CD14-positive monocyte (primary cell): ENCODE measurements at regions not wholly inside any gene's neighbourhood (a gene's known extent, or its start where the extent isn't known, plus 50 kb on each side); places are given as distances from the start of the nearest gene placed in this dataset.
A peak's percentile ranks its signal among the peaks of the same experiment; 100 is the strongest.

ENCODE experiments used
- DNase-seq, 3 donors: peaks; one replicate each; pipeline ENCODE4 v3.0.0-alpha.2; 2011 to 2022
- H2AFZ ChIP-seq: 2 replicates; pipeline ENCODE4 v1.6.0; 2012; ENCODE audit warnings: mild to moderate bottlenecking, low read depth, low read length, inconsistent platforms; ENCODE audit not compliant: insufficient read depth, poor library complexity, severe bottlenecking
- H3K27ac ChIP-seq, 2 donors: 1 replicate in 1 of 2; 2 replicates in 1 of 2; pipeline ENCODE4 v1.5.1; 2012 to 2013; ENCODE audit warnings: low read length in 2 of 2, control low read depth in 1 of 2, inconsistent platforms in 1 of 2, low read depth in 1 of 2, mild to moderate bottlenecking in 1 of 2
- H3K27me3 ChIP-seq, 2 donors: one replicate each; pipeline versions ENCODE4 v1.6.0 to v1.6.1; 2011 to 2013; ENCODE audit warnings: low read length in 2 of 2; ENCODE audit not compliant: control insufficient read depth in 2 of 2, insufficient read depth in 2 of 2
- H3K36me3 ChIP-seq, 2 donors: replicated peaks in 1 of 2; 1 replicate in 1 of 2; 2 replicates in 1 of 2; pipeline versions ENCODE4 v1.5.1 to v1.6.1; 2012 to 2013; ENCODE audit warnings: low read length in 2 of 2, control low read depth in 1 of 2, inconsistent platforms in 1 of 2, mild to moderate bottlenecking in 1 of 2; ENCODE audit not compliant: insufficient read depth in 2 of 2, control insufficient read depth in 1 of 2
- H3K4me1 ChIP-seq, 2 donors: 1 replicate in 1 of 2; 2 replicates in 1 of 2; pipeline versions ENCODE4 v1.5.1 to v1.6.1; 2012 to 2013; ENCODE audit warnings: low read length in 2 of 2, control low read depth in 1 of 2, inconsistent platforms in 1 of 2, mild to moderate bottlenecking in 1 of 2, moderate library complexity in 1 of 2; ENCODE audit not compliant: insufficient read depth in 2 of 2, control insufficient read depth in 1 of 2
- H3K4me2 ChIP-seq: replicated peaks from 2 replicates; pipeline ENCODE3; 2012; ENCODE audit warnings: low read length, moderate library complexity, mild to moderate bottlenecking; ENCODE audit not compliant: poor library complexity, severe bottlenecking; ENCODE audit errors: extremely low read depth
- H3K4me3 ChIP-seq, 3 experiments: fragments of 200-600 bp in 1 of 3; sonication (generic) in 1 of 3; replicated peaks in 1 of 3; 1 replicate in 2 of 3; 2 replicates in 1 of 3; pipeline ENCODE4 v1.5.1; 2011 to 2013; ENCODE audit warnings: low read length in 3 of 3, mild to moderate bottlenecking in 3 of 3, control low read depth in 2 of 3, low read depth in 2 of 3, inconsistent platforms in 1 of 3, moderate library complexity in 1 of 3
- H3K79me2 ChIP-seq: 2 replicates; pipeline ENCODE4 v1.6.0; 2012; ENCODE audit warnings: mild to moderate bottlenecking, control low read depth, inconsistent platforms, low read length, moderate library complexity; ENCODE audit not compliant: insufficient read depth
- H3K9ac ChIP-seq: 2 replicates; pipeline ENCODE4 v1.6.0; 2017; ENCODE audit warnings: low read length, mild to moderate bottlenecking; ENCODE audit not compliant: insufficient read depth, poor library complexity, severe bottlenecking
- H3K9me3 ChIP-seq, 2 donors: replicated peaks in 1 of 2; 1 replicate in 1 of 2; 2 replicates in 1 of 2; pipeline versions ENCODE4 v1.5.1 to v1.6.1; 2012 to 2013; ENCODE audit warnings: low read length in 2 of 2, control low read depth in 1 of 2; ENCODE audit not compliant: control insufficient read depth in 1 of 2, insufficient read depth in 1 of 2
- H4K20me1 ChIP-seq: 2 replicates; pipeline ENCODE4 v1.6.0; 2012; ENCODE audit warnings: mild to moderate bottlenecking, low read length, control low read depth, moderate library complexity; ENCODE audit not compliant: insufficient read depth
- H3K27ac Mint-ChIP-seq, 7 donors: one replicate each; pipeline ENCODE4 v1.8.0; 2020; ENCODE audit warnings: mild to moderate bottlenecking in 7 of 7, mixed read lengths in 7 of 7, moderate library complexity in 6 of 7, inconsistent platforms in 2 of 7
- H3K27me3 Mint-ChIP-seq, 3 donors: one replicate each; pipeline ENCODE4 v1.8.0; 2021 to 2022; ENCODE audit warnings: low read depth in 3 of 3, mild to moderate bottlenecking in 3 of 3, mixed read lengths in 3 of 3, moderate library complexity in 3 of 3, inconsistent platforms in 1 of 3
- H3K36me3 Mint-ChIP-seq, 2 donors: one replicate each; pipeline ENCODE4 v1.8.0; 2020; ENCODE audit warnings: mixed read lengths in 2 of 2, inconsistent platforms in 1 of 2, mild to moderate bottlenecking in 1 of 2
- H3K4me1 Mint-ChIP-seq: one replicate; pipeline ENCODE4 v1.8.0; 2020; ENCODE audit warnings: mild to moderate bottlenecking, mixed read lengths
- H3K4me3 Mint-ChIP-seq, 2 donors: one replicate each; pipeline ENCODE4 v1.8.0; 2020; ENCODE audit warnings: mild to moderate bottlenecking in 2 of 2, mixed read lengths in 2 of 2, moderate library complexity in 1 of 2
- H3K9me3 Mint-ChIP-seq, 7 donors: one replicate each; pipeline ENCODE4 v1.8.0; 2020 to 2022; ENCODE audit warnings: mixed read lengths in 7 of 7, mild to moderate bottlenecking in 6 of 7, moderate library complexity in 6 of 7, inconsistent platforms in 2 of 7
- WGBS: methylation state at CpG from one replicate; pipeline ENCODE4 v1.1.5; 2013; ENCODE audit warnings: missing lambda C conversion rate; ENCODE audit not compliant: insufficient coverage; 5-methylcytosine and 5-hydroxymethylcytosine counted together
- intact Hi-C, 2 donors: fragments of 100-400 bp; cut with micrococcal nuclease; formaldehyde crosslinking; loops; one replicate each; pipeline versions ENCODE4 v1.15.0 to v1.15.1; 2023
- TF ChIP-seq, protein P1 (sequence below): fragments of 200-600 bp; IDR thresholded peaks from one replicate; pipeline ENCODE4 v1.8.0; 2022; ENCODE audit warnings: antibody characterized with exemption, mild to moderate bottlenecking

- no peak overlapping the region for H3K27ac Mint-ChIP-seq
- intact Hi-C loops, result no loop called here
- H3K27me3 Mint-ChIP-seq, result peaks cover 0 to 4% (median 0%) of the 10 kb centered on the region in 3 donors
Measured at GRCh38 chr12:127556231-127556886, 710.6 kb upstream of the TMEM132C start.

DNA sequence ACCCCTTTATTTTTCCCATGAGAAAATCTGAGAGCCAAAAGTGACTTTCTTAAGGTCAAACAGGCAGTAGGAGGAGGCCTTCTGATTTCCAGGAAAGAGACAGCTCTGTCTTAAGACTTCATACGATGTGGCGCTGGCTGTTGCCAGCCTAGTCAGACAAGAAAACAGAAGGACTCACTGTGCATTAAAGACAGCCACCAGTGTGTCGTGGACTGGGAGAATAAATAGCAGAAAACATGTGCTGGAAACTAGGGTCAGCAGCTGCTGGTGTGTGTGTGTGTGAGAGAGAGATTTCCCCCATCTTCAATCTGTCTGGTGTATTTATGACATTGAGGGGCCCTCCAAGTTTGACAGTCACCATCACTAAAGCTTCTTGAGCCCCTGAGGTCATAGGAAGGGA lies 708.6 kb upstream of the TMEM132C start:
- Histone ChIP-seq H3K4me3 (no peak overlapping the region), H3K27ac (no peak overlapping the region), H3K36me3 (no peaks in the 10 kb centered on the region), H3K27me3 (no peaks in the 10 kb centered on the region), H4K20me1 (no peaks in the 10 kb centered on the region), H2AFZ (no peak overlapping the region), H3K4me1 (no peaks in the 10 kb centered on the region), H3K4me2 (no peak overlapping the region), H3K9me3 (peaks cover 4 to 17% of the 10 kb centered on the region in 2 donors), H3K79me2 (no peaks in the 10 kb centered on the region), H3K9ac (no peak overlapping the region)
- intact Hi-C loops, result no loop called here
- no peak for DNase-seq
- TF ChIP-seq, protein P1, sequence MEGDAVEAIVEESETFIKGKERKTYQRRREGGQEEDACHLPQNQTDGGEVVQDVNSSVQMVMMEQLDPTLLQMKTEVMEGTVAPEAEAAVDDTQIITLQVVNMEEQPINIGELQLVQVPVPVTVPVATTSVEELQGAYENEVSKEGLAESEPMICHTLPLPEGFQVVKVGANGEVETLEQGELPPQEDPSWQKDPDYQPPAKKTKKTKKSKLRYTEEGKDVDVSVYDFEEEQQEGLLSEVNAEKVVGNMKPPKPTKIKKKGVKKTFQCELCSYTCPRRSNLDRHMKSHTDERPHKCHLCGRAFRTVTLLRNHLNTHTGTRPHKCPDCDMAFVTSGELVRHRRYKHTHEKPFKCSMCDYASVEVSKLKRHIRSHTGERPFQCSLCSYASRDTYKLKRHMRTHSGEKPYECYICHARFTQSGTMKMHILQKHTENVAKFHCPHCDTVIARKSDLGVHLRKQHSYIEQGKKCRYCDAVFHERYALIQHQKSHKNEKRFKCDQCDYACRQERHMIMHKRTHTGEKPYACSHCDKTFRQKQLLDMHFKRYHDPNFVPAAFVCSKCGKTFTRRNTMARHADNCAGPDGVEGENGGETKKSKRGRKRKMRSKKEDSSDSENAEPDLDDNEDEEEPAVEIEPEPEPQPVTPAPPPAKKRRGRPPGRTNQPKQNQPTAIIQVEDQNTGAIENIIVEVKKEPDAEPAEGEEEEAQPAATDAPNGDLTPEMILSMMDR, result no peak
- 92% methylated on average over 2 of the region's 3 CpGs for WGBS
- Mint-ChIP-seq H3K4me1 (no peaks in the 10 kb centered on the region), H3K27me3 (peaks cover 0 to 4% (median 0%) of the 10 kb centered on the region in 3 donors), H3K36me3 (no peaks in the 10 kb centered on the region), H3K9me3 (peaks cover 0 to 20% (median 1%) of the 10 kb centered on the region in 7 donors), H3K4me3 (no peak overlapping the region), H3K27ac (peak overlapping the region in 1 of 7 donors; percentile 18)

More at GRCh38 chr12:127556231-127556886, 710.6 kb upstream of the TMEM132C start:
- Histone ChIP-seq H3K36me3 (no peaks in the 10 kb centered on the region), H3K4me2 (no peak overlapping the region), H3K4me3 (no peak overlapping the region), H4K20me1 (no peaks in the 10 kb centered on the region), H3K79me2 (no peaks in the 10 kb centered on the region), H3K9ac (no peak overlapping the region), H3K27me3 (no peaks in the 10 kb centered on the region), H2AFZ (no peak overlapping the region), H3K27ac (no peak overlapping the region), H3K4me1 (no peaks in the 10 kb centered on the region), H3K9me3 (peaks cover 4 to 9% of the 10 kb centered on the region in 2 donors)
- H3K9me3 Mint-ChIP-seq, result peaks cover 2 to 29% (median 6%) of the 10 kb centered on the region in 7 donors
- DNase-seq, result no peak
- TF ChIP-seq, protein P1, result no peak
- no peaks in the 10 kb centered on the region for H3K4me1 Mint-ChIP-seq
- H3K4me3 Mint-ChIP-seq, result no peak overlapping the region
- no peaks in the 10 kb centered on the region for H3K36me3 Mint-ChIP-seq
